WI38 (cell line): ENCODE measurements at regions not wholly inside any gene's neighbourhood (a gene's known extent, or its start where the extent isn't known, plus 50 kb on each side); places are given as distances from the start of the nearest gene placed in this dataset.

ENCODE experiments used
- H3K4me3 ChIP-seq: 2 replicates; pipeline ENCODE4 v1.5.1; 2011; ENCODE audit warnings: low read depth, mild to moderate bottlenecking, control low read depth, low read length
- TF ChIP-seq, protein P1 (sequence below): IDR thresholded peaks from 2 replicates; pipeline ENCODE4 v1.5.1; 2012; ENCODE audit warnings: low read depth, mild to moderate bottlenecking, control low read depth, low read length

DNA sequence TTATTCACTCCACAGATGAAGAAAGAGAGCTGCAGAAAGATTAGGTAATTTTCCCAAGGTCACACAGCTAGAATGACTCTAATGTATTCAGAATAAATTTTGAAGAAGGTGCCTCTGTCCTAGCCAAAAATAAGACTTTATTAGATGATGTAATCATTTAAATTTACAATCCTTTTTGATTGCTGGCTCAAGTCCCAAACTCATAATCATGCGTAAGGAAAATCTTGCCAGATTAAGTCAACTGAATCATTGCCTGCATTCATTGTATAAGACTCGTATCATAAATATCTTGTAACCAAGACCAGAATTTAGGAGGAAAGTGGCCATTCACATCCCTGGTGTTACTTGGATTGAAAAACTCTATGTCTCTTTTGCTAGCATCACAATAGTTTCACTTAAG is 53.1 kb upstream of the STK39 start:
- H3K4me3 ChIP-seq = no peak overlapping the region
- TF ChIP-seq, protein P1, sequence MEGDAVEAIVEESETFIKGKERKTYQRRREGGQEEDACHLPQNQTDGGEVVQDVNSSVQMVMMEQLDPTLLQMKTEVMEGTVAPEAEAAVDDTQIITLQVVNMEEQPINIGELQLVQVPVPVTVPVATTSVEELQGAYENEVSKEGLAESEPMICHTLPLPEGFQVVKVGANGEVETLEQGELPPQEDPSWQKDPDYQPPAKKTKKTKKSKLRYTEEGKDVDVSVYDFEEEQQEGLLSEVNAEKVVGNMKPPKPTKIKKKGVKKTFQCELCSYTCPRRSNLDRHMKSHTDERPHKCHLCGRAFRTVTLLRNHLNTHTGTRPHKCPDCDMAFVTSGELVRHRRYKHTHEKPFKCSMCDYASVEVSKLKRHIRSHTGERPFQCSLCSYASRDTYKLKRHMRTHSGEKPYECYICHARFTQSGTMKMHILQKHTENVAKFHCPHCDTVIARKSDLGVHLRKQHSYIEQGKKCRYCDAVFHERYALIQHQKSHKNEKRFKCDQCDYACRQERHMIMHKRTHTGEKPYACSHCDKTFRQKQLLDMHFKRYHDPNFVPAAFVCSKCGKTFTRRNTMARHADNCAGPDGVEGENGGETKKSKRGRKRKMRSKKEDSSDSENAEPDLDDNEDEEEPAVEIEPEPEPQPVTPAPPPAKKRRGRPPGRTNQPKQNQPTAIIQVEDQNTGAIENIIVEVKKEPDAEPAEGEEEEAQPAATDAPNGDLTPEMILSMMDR = no peak

DNA sequence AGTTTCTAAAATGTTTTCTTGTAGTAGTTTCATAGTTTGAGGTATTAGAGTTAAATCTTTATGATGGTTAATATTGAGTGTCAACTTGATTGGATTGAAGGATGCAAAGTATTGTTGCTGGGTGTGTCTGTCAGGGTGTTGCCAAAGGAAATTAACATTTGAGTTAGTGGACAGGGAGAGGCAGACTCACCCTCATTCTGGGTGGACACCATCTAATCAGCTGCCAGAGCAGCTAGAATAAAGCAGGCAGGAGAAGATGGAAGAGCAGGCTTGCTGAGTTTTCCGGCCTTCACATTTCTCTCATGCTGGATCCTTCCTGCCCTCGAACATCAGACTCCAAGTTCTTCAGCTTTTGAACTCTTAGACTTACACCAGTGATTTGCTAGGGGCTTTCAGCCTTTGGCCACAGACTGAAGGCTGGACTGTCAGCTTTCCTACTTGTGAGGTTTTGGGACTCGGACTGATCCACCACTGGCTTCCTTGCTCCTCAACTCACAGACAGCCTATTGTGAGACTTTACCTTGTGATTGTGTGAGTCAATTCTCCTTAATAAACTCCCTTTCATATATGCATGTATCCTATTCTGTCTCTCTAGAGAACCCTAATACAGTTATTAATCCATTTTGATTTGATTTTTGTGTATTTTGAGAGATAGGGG is 56.8 kb upstream of the STK39 start:
- no peak overlapping the region for H3K4me3 ChIP-seq
- TF ChIP-seq, protein P1 = no peak

DNA sequence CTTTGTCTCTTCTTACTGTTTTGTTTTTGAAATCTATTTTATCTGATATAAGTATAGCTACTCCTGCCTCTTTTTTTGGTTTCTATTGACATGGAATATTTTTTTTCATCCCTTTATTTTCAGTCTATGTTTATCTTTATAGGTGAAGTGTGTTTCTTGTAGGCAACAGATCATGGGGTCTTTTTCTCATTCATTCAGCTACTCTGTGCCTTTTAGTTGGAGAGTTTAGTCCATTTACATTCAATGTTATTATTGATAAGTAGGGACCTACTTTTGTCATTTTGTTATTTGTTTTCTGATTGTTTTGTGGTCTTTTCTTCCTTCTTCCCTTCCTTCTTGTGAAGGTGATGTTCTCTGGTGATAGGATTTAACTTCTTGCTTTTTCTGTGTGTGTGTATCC is 60.0 kb upstream of the STK39 start:
- H3K4me3 ChIP-seq = no peak overlapping the region
- TF ChIP-seq, protein P1 = no peak

DNA sequence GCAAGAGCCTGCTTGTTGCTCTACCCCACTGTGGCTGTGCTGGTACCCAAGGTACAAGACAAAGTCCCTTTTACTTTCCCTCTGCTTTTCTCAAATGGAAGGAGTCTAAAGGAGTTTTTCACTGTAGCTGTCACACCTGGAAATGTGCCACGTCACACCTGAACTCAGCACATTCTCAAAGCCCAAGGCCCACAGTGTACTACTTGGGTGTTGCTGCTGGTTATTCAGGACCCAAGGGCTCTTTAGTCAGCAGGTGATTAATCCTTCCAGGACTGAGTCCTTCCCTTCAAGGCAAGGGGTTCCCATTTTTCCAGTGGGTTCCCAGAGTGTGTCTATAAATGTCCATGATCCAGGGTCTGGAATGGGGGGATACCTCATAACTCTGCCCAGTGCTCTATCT is 63.2 kb upstream of the STK39 start:
- TF ChIP-seq, protein P1 = no peak
- no peak overlapping the region for H3K4me3 ChIP-seq

DNA sequence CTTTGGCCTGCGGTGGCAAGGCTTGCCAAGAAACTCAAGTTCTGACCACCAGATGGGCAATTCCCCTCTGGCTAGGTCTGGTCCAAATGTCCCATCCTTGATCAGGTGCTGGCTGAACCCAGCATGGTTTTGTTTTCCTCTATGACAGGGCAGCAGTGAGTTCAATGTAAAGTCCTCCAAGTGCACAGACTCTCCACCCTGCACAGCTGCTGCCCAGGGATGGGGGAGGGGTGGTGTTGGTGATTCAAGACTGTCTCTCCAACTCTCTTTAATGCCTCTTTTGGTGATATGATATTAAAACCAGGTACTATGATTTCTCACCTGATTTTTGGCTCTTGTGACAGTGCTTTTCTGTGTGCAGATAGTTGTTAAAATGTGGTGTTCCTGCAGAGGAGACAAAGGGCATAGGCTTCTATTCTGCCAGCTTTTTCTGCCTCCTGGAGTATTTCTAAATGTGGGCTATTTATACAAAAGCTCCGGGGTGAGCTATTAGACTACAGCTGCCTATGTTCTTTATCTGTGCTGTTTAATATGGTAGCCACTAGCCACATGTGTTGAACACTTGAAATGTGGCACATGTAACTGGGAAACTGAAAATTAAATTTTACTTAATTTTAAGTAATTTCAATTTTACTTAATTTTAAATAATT is 64.0 kb upstream of the STK39 start:
- TF ChIP-seq, protein P1 = no peak
- H3K4me3 ChIP-seq = no peak overlapping the region

DNA sequence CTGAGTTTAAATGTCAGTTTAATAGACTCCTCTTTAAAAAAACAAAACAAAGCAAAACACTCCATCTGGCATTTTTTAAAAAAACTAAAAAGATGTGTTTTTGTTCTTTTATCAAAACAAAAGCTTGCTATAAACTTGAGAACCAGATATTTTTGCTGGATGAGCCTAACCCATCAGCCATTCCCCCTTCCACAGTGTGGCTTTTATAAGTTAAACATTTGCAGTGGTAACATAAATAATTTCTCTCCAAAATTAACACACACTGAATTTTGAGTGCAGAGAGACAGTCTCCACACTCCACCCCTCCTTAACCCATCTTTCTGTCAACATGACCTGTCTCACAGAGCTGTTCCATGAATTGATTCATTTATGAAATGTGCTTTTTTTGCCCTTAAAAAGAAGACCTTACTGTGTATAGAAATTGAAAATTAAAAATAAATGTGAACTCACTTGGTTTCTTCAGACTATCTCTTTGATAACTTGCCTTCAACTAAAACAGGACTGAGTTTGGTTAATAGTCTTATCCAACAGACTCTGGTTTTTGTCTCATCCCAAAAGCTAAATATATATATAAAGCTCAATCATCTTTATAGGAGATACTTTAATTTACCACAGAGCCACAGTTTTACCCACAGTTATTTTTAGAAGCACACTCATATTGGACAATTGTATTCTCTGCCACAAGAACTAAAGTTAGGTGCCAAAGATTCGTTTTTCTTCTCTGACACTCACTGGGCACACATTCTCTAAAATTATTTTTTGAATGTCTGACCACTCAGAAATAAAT is 64.8 kb upstream of the STK39 start:
- TF ChIP-seq, protein P1 = no peak
- H3K4me3 ChIP-seq = no peak overlapping the region

DNA sequence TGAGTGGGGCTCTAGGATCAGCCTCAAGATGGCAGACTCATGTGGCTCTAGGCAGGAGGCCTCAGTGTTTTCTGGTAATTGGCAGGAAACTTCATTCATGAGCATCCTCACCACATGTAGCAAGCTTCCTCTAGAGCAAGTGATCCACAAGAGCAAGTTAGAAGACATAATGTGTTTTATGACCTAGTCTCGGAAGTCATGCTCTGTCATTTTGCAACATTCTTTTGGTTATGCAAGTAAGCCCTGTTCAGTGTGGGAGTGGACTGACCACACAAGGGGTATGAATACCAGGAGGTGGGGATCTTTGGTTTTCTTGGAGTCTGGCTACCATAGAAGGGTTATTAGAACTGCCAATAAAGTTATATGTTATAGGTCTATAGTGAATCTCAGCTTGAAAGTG is 66.8 kb upstream of the STK39 start:
- TF ChIP-seq, protein P1 = no peak
- no peak overlapping the region for H3K4me3 ChIP-seq
